ENCODE measurements at regions not wholly inside any gene's neighbourhood (a gene's known extent, or its start where the extent isn't known, plus 50 kb on each side); places are given as distances from the start of the nearest gene placed in this dataset.

GRCh38 chr17:5809580-5810188 is 225.4 kb upstream of the NLRP1 start:
- TF ChIP-seq FOXM1 (IDR thresholded peaks at IDR 0.05; ENCODE audit: borderline replicate concordance, low read depth) (no peak), TCF12 (IDR thresholded peaks at IDR 0.05; ENCODE audit: low read depth) (no peak), TEAD4 (IDR thresholded peaks at IDR 0.05) (no peak), NFIC (IDR thresholded peaks at IDR 0.05) (no peak), ZBTB7A (IDR thresholded peaks at IDR 0.05; ENCODE audit: low read depth) (no peak), TAF1 (IDR thresholded peaks at IDR 0.05; ENCODE audit: low read depth) (no peak), EP300 (IDR thresholded peaks at IDR 0.05; ENCODE audit: borderline replicate concordance) (no peak), YY1 (IDR thresholded peaks at IDR 0.05; ENCODE audit: low read depth) (no peak), CEBPB (IDR thresholded peaks at IDR 0.05) (no peak), EGR1 (IDR thresholded peaks at IDR 0.05) (no peak), MAX (IDR thresholded peaks at IDR 0.05) (no peak)
- TF ChIP-seq, protein P1, sequence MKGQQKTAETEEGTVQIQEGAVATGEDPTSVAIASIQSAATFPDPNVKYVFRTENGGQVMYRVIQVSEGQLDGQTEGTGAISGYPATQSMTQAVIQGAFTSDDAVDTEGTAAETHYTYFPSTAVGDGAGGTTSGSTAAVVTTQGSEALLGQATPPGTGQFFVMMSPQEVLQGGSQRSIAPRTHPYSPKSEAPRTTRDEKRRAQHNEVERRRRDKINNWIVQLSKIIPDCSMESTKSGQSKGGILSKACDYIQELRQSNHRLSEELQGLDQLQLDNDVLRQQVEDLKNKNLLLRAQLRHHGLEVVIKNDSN (IDR thresholded peaks at IDR 0.05): no peak
- TF ChIP-seq, protein P2, sequence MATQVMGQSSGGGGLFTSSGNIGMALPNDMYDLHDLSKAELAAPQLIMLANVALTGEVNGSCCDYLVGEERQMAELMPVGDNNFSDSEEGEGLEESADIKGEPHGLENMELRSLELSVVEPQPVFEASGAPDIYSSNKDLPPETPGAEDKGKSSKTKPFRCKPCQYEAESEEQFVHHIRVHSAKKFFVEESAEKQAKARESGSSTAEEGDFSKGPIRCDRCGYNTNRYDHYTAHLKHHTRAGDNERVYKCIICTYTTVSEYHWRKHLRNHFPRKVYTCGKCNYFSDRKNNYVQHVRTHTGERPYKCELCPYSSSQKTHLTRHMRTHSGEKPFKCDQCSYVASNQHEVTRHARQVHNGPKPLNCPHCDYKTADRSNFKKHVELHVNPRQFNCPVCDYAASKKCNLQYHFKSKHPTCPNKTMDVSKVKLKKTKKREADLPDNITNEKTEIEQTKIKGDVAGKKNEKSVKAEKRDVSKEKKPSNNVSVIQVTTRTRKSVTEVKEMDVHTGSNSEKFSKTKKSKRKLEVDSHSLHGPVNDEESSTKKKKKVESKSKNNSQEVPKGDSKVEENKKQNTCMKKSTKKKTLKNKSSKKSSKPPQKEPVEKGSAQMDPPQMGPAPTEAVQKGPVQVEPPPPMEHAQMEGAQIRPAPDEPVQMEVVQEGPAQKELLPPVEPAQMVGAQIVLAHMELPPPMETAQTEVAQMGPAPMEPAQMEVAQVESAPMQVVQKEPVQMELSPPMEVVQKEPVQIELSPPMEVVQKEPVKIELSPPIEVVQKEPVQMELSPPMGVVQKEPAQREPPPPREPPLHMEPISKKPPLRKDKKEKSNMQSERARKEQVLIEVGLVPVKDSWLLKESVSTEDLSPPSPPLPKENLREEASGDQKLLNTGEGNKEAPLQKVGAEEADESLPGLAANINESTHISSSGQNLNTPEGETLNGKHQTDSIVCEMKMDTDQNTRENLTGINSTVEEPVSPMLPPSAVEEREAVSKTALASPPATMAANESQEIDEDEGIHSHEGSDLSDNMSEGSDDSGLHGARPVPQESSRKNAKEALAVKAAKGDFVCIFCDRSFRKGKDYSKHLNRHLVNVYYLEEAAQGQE (IDR thresholded peaks at IDR 0.05; ENCODE audit: low read depth): no peak

Measured in Ishikawa (cell line).